ENCODE measurements at regions not wholly inside any gene's neighbourhood (a gene's known extent, or its start where the extent isn't known, plus 50 kb on each side); places are given as distances from the start of the nearest gene placed in this dataset.

GRCh38 chr3:150161011-150161410 lies 190.3 kb upstream of the PFN2 start:
- Histone ChIP-seq H2BK20ac (ENCODE audit: low read length) (no peak overlapping the region), H2BK120ac (replicated peaks; ENCODE audit: low read depth, low read length) (no peak overlapping the region), H2AFZ (ENCODE audit: low read length) (no peak overlapping the region), H3K79me1 (ENCODE audit: low read depth, low read length) (no peaks in the 10 kb centered on the region), H2BK15ac (ENCODE audit: low read length) (no peak overlapping the region), H2AK5ac (ENCODE audit: low read depth, low read length) (no peak overlapping the region), H3K4me1 (replicated peaks in 1 of 4; ENCODE audit: control insufficient read depth in 3 of 4, insufficient read depth in 4 of 4, low read length in 3 of 4) (peaks cover 0 to 4% (median 0%) of the 10 kb centered on the region in 4 experiments; a peak in 1 of 7 replicates), H3K9me3 (ENCODE audit: insufficient read depth in 2 of 2, low read depth in 1 of 2, low read length in 1 of 2) (no peaks in the 10 kb centered on the region; a peak in 1 of 4 replicates), H4K91ac (replicated peaks; ENCODE audit: insufficient read length, low read length) (no peak overlapping the region), H4K20me1 (replicated peaks in 1 of 2; ENCODE audit: control insufficient read depth in 1 of 2, insufficient read depth in 2 of 2, low read length in 2 of 2) (no peaks in the 10 kb centered on the region), H3K79me2 (ENCODE audit: control insufficient read depth in 1 of 2, insufficient read depth in 2 of 2, low read length in 2 of 2) (no peaks in the 10 kb centered on the region), H3K4me3 (ENCODE audit: extremely low read depth in 1 of 4, insufficient read depth in 2 of 4, low read depth in 3 of 4, low read length in 4 of 4) (no peak overlapping the region), H3K14ac (ENCODE audit: insufficient read length) (no peak overlapping the region), H2BK5ac (ENCODE audit: low read depth, low read length) (no peak overlapping the region), H3K56ac (replicated peaks; ENCODE audit: insufficient read length, low read depth, low read length) (no peak overlapping the region), H3K4me2 (ENCODE audit: insufficient read depth in 1 of 2, low read depth in 2 of 2, low read length in 2 of 2) (no peak overlapping the region), H3K36me3 (ENCODE audit: control insufficient read depth in 2 of 4, insufficient read depth in 4 of 4, low read length in 3 of 4) (no peaks in the 10 kb centered on the region), H3K4ac (replicated peaks; ENCODE audit: insufficient read length, low read depth, low read length) (no peak overlapping the region), H3K27me3 (replicated peaks in 1 of 4; ENCODE audit: control insufficient read depth in 3 of 4, extremely low read depth in 1 of 4, insufficient read depth in 3 of 4, low read length in 3 of 4) (no peaks in the 10 kb centered on the region), H3K18ac (ENCODE audit: extremely low read depth, low read length) (no peak overlapping the region), H4K5ac (ENCODE audit: insufficient read length, low read depth, low read length) (no peak overlapping the region), H3K23ac (ENCODE audit: insufficient read length) (no peak overlapping the region), H4K8ac (ENCODE audit: extremely low read depth, insufficient read depth, low read length) (no peak overlapping the region), H2BK12ac (ENCODE audit: low read depth, low read length) (no peak overlapping the region), H3K9ac (replicated peaks in 1 of 4; ENCODE audit: extremely low read depth in 1 of 4, low read depth in 3 of 4, low read length in 3 of 4) (no peak overlapping the region), H3K27ac (ENCODE audit: low read depth, low read length) (no peak overlapping the region), H3K23me2 (ENCODE audit: low read depth, low read length) (no peaks in the 10 kb centered on the region)
- POLR2A ChIA-PET (ENCODE audit: partially characterized antibody), result no interaction called here
- no peak for TF ChIP-seq CTBP2 (IDR thresholded peaks at IDR 0.05; ENCODE audit: borderline replicate concordance, insufficient read depth, insufficient read length, low read length)
- WGBS, 2 experiments (ENCODE audit: extremely low coverage in 1 of 2, insufficient coverage in 1 of 2, insufficient read length in 1 of 2, insufficient replicate concordance in 2 of 2, low coverage in 1 of 2, low lambda C conversion rate in 2 of 2, missing lambda C conversion rate in 1 of 2), result 91% methylated on average over 3 of the region's 3 CpGs; no CpG with 5 or more reads in 1 of the 2 experiments
- FAIRE-seq, result no peak
- CTCF ChIA-PET (ENCODE audit: partially characterized antibody), result interaction anchor here (0.8 to 3.4 kb wide), 4 partner anchors 11 to 23 kb away, joined by 3 to 12 read pairs (median 4); no protein-coding TSS in a partner anchor
- DNase-seq (ENCODE audit: low read depth in 1 of 2, low spot score in 2 of 2), result no peak
